ENCODE measurements at regions not wholly inside any gene's neighbourhood (a gene's known extent, or its start where the extent isn't known, plus 50 kb on each side); places are given as distances from the start of the nearest gene placed in this dataset.
"Not testable (repeated sequence)": the region's sequence is repeated elsewhere in the genome, so short reads cannot be mapped to it uniquely, and the experiment has no call there.

GRCh38 chr18:70569647-70570046 lies 280.8 kb downstream of the SOCS6 start:
- H3K27ac ChIP-seq (ENCODE audit: low read length); ATAC-seq; H3K4me1 ChIP-seq (ENCODE audit: control insufficient read depth, insufficient read depth, low read length); BruUV-seq (replicated peaks); POLR2A ChIA-PET; H3K4me3 ChIP-seq (ENCODE audit: low read depth in 2 of 2, low read length in 2 of 2); H3K9me3 ChIP-seq (ENCODE audit: control insufficient read depth, insufficient read depth, low read depth, low read length); H3K27me3 ChIP-seq (ENCODE audit: control insufficient read depth, insufficient read depth, low read length); intact Hi-C loops (cut with micrococcal nuclease; ENCODE audit: unreplicated experiment); H3K36me3 ChIP-seq (ENCODE audit: control insufficient read depth, insufficient read depth, low read length); DNase-seq (ENCODE audit: low read depth, low spot score); in situ Hi-C loops (cut with HindIII; ENCODE audit: low pct_unique_long_range_greater_than_20kb, low sequenced_read_pairs); CTCF ChIA-PET: not testable (repeated sequence)

- Histone ChIP-seq H3K9me3 (ENCODE audit: control insufficient read depth, insufficient read depth, low read depth, low read length) (no peaks in the 10 kb centered on the region), H3K36me3 (ENCODE audit: control insufficient read depth, insufficient read depth, low read length) (no peaks in the 10 kb centered on the region; the same call in 1 of the 2 replicates), H3K27ac (ENCODE audit: low read length) (no peak overlapping the region), H3K4me1 (ENCODE audit: control insufficient read depth, insufficient read depth, low read length) (no peaks in the 10 kb centered on the region; the same call in 1 of the 2 replicates), H3K27me3 (ENCODE audit: control insufficient read depth, insufficient read depth, low read length) (no peaks in the 10 kb centered on the region), H3K4me3 (ENCODE audit: low read depth in 2 of 2, low read length in 2 of 2) (no peak overlapping the region)
- TF ChIP-seq POLR2AphosphoS5 (IDR thresholded peaks at IDR 0.05; ENCODE audit: low read depth, low read length) (no peak), CTCF (IDR thresholded peaks at IDR 0.05) (no peak), SIN3A (IDR thresholded peaks at IDR 0.05; ENCODE audit: borderline replicate concordance, insufficient read depth, low read depth, low read length) (no peak), REST (IDR thresholded peaks at IDR 0.05; ENCODE audit: insufficient read depth in 1 of 2, low read depth in 2 of 2, low read length in 1 of 2) (no peak), TCF7L2 (IDR thresholded peaks at IDR 0.05; ENCODE audit: low read depth, low read length) (no peak)
- in situ Hi-C loops (cut with HindIII; ENCODE audit: low pct_unique_long_range_greater_than_20kb, low sequenced_read_pairs) (no loop called here), intact Hi-C loops (cut with micrococcal nuclease; ENCODE audit: unreplicated experiment) (no loop called here)
- ChIA-PET POLR2A (no interaction called here), CTCF (no interaction called here)
- ATAC-seq = no peak
- no peak for DNase-seq (ENCODE audit: low read depth, low spot score)
- BruUV-seq (replicated peaks) = no TSS peak
Measured at GRCh38 chr18:70559446-70559845, 270.6 kb downstream of the SOCS6 start.

- ATAC-seq (no peak), DNase-seq (ENCODE audit: low read depth, low spot score) (no peak)
- CTCF ChIA-PET = no interaction called here
- POLR2A ChIA-PET = no interaction called here
- no TSS peak for BruUV-seq (replicated peaks)
- in situ Hi-C loops (cut with HindIII; ENCODE audit: low pct_unique_long_range_greater_than_20kb, low sequenced_read_pairs) (no loop called here), intact Hi-C loops (cut with micrococcal nuclease; ENCODE audit: unreplicated experiment) (no loop called here)
- Histone ChIP-seq H3K27me3 (ENCODE audit: control insufficient read depth, insufficient read depth, low read length) (no peaks in the 10 kb centered on the region), H3K36me3 (ENCODE audit: control insufficient read depth, insufficient read depth, low read length) (no peaks in the 10 kb centered on the region; the same call in 1 of the 2 replicates), H3K27ac (ENCODE audit: low read length) (no peak overlapping the region), H3K9me3 (ENCODE audit: control insufficient read depth, insufficient read depth, low read depth, low read length) (no peaks in the 10 kb centered on the region), H3K4me1 (ENCODE audit: control insufficient read depth, insufficient read depth, low read length) (no peaks in the 10 kb centered on the region; the same call in 1 of the 2 replicates), H3K4me3 (ENCODE audit: low read depth in 2 of 2, low read length in 2 of 2) (no peak overlapping the region)
- TF ChIP-seq CTCF (IDR thresholded peaks at IDR 0.05) (no peak), TCF7L2 (IDR thresholded peaks at IDR 0.05; ENCODE audit: low read depth, low read length) (no peak), REST (IDR thresholded peaks at IDR 0.05; ENCODE audit: insufficient read depth in 1 of 2, low read depth in 2 of 2, low read length in 1 of 2) (no peak), POLR2AphosphoS5 (IDR thresholded peaks at IDR 0.05; ENCODE audit: low read depth, low read length) (no peak), SIN3A (IDR thresholded peaks at IDR 0.05; ENCODE audit: borderline replicate concordance, insufficient read depth, low read depth, low read length) (no peak)
Measured at GRCh38 chr18:70558371-70558770, 269.5 kb downstream of the SOCS6 start.
